Osteocyte (in vitro differentiated cells): ENCODE measurements at regions not wholly inside any gene's neighbourhood (a gene's known extent, or its start where the extent isn't known, plus 50 kb on each side); places are given as distances from the start of the nearest gene placed in this dataset.

Source experiments
- DNase-seq: peaks from one replicate; pipeline ENCODE4 v3.0.0; 2021; ENCODE audit warnings: mixed read lengths; ENCODE audit not compliant: unreplicated experiment; ENCODE audit errors: extremely low spot score
- H3K27ac Mint-ChIP-seq: one replicate; pipeline ENCODE4 v1.8.0; 2021; ENCODE audit warnings: mild to moderate bottlenecking, mixed read lengths; ENCODE audit not compliant: unreplicated experiment
- H3K27me3 Mint-ChIP-seq: one replicate; pipeline ENCODE4 v1.8.0; 2021; ENCODE audit warnings: mixed read lengths; ENCODE audit not compliant: unreplicated experiment
- H3K36me3 Mint-ChIP-seq: one replicate; pipeline ENCODE4 v1.8.0; 2021; ENCODE audit warnings: mixed read lengths; ENCODE audit not compliant: unreplicated experiment
- H3K4me1 Mint-ChIP-seq: one replicate; pipeline ENCODE4 v1.8.0; 2021; ENCODE audit warnings: mixed read lengths; ENCODE audit not compliant: unreplicated experiment
- H3K4me3 Mint-ChIP-seq: one replicate; pipeline ENCODE4 v1.8.0; 2021; ENCODE audit warnings: mild to moderate bottlenecking, moderate library complexity, mixed read lengths; ENCODE audit not compliant: unreplicated experiment
- H3K9me3 Mint-ChIP-seq: one replicate; pipeline ENCODE4 v1.8.0; 2021; ENCODE audit warnings: mixed read lengths; ENCODE audit not compliant: unreplicated experiment
- TF ChIP-seq, protein P1 (sequence below): fragments of 200-600 bp; sonication (generic); IDR thresholded peaks from 2 replicates; pipeline ENCODE4 v1.5.0; 2021; ENCODE audit warnings: antibody characterized with exemption, mild to moderate bottlenecking, moderate library complexity

- DNase-seq: no peak
- Mint-ChIP-seq H3K9me3 (peaks cover 9% of the 10 kb centered on the region), H3K4me3 (no peak overlapping the region), H3K27me3 (no peaks in the 10 kb centered on the region), H3K27ac (no peak overlapping the region), H3K36me3 (no peaks in the 10 kb centered on the region), H3K4me1 (no peaks in the 10 kb centered on the region)
- TF ChIP-seq, protein P1, sequence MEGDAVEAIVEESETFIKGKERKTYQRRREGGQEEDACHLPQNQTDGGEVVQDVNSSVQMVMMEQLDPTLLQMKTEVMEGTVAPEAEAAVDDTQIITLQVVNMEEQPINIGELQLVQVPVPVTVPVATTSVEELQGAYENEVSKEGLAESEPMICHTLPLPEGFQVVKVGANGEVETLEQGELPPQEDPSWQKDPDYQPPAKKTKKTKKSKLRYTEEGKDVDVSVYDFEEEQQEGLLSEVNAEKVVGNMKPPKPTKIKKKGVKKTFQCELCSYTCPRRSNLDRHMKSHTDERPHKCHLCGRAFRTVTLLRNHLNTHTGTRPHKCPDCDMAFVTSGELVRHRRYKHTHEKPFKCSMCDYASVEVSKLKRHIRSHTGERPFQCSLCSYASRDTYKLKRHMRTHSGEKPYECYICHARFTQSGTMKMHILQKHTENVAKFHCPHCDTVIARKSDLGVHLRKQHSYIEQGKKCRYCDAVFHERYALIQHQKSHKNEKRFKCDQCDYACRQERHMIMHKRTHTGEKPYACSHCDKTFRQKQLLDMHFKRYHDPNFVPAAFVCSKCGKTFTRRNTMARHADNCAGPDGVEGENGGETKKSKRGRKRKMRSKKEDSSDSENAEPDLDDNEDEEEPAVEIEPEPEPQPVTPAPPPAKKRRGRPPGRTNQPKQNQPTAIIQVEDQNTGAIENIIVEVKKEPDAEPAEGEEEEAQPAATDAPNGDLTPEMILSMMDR: no peak
These were observed 533.0 kb downstream of the TLE1 start for GRCh38 chr9:81156381-81156780.

DNA sequence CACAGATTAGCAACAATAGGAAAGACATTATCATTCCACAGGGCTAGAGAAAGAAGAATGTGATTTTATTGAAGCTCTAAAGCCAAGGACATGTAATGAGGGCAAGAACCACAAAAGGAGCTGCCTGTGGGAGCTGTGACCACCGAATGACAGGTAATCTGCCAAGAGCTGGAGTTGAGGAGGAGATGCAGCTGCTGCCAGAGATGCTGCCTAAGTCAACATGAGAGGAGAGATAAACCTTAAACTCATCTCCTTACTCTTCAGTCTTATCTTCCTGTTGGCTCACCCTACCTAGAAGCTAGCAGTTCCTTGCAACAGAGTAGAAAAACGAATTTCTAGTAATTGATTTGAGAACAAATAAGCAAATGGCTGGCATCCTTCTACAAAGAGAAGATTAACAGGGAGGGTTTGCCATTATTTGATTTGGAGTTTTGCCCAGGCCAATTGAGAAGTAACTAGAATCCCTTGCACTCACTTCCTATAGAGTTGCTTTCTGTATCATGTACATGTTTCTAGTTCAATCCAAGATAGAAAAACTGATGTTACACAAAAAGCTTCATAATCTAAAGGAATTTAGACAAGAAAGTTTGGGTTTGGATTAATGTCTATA, 539.2 kb downstream of the TLE1 start:
- peaks cover 17% of the 10 kb centered on the region for H3K9me3 Mint-ChIP-seq
- no peak overlapping the region for H3K4me3 Mint-ChIP-seq
- no peak for DNase-seq
- no peak overlapping the region for H3K27ac Mint-ChIP-seq
- H3K36me3 Mint-ChIP-seq: no peaks in the 10 kb centered on the region
- no peaks in the 10 kb centered on the region for H3K27me3 Mint-ChIP-seq
- peaks cover 16% of the 10 kb centered on the region for H3K4me1 Mint-ChIP-seq
- TF ChIP-seq, protein P1: no peak

DNA sequence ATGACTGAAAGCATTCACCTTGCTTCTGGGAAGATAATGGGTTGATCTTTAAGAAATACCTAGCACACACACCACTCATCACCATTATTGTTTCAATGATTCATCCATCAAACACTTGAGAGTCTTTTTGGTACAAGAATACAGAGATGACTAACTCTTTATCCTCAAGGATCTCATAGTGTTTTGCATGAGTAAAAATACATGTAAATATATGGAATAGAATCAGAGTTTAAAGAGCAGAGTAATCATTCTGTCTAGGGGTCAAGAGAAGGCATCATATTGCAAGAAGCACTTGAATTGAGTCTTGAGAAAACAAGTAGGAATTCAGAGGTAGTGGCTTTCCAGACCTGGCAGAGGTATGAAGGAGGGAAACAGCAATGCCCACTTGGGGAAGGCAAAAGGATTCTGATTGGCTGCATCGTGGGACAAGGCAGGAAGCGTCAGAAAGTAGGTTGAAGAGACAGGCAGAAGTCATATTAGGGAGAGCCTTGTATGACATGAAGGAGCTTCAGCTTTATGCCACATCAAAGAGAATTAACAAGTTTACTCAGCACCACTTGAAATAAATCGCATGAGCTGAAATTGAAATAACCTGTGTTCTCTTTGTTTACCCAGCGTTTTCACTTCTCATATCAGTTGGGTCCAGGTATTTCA, 542.5 kb downstream of the TLE1 start:
- Mint-ChIP-seq H3K4me3 (no peak overlapping the region), H3K36me3 (no peaks in the 10 kb centered on the region), H3K27me3 (no peaks in the 10 kb centered on the region), H3K9me3 (peaks cover 11% of the 10 kb centered on the region), H3K27ac (no peak overlapping the region), H3K4me1 (peaks cover 18% of the 10 kb centered on the region)
- TF ChIP-seq, protein P1: no peak
- DNase-seq: no peak

- no peak for DNase-seq
- H3K27me3 Mint-ChIP-seq: no peaks in the 10 kb centered on the region
- TF ChIP-seq, protein P1: no peak
- peaks cover 11% of the 10 kb centered on the region for H3K9me3 Mint-ChIP-seq
- H3K27ac Mint-ChIP-seq: no peak overlapping the region
- H3K4me1 Mint-ChIP-seq: peaks cover 18% of the 10 kb centered on the region
- H3K36me3 Mint-ChIP-seq: no peaks in the 10 kb centered on the region
- H3K4me3 Mint-ChIP-seq: no peak overlapping the region
These were observed 543.1 kb downstream of the TLE1 start for GRCh38 chr9:81146241-81146640.

DNA sequence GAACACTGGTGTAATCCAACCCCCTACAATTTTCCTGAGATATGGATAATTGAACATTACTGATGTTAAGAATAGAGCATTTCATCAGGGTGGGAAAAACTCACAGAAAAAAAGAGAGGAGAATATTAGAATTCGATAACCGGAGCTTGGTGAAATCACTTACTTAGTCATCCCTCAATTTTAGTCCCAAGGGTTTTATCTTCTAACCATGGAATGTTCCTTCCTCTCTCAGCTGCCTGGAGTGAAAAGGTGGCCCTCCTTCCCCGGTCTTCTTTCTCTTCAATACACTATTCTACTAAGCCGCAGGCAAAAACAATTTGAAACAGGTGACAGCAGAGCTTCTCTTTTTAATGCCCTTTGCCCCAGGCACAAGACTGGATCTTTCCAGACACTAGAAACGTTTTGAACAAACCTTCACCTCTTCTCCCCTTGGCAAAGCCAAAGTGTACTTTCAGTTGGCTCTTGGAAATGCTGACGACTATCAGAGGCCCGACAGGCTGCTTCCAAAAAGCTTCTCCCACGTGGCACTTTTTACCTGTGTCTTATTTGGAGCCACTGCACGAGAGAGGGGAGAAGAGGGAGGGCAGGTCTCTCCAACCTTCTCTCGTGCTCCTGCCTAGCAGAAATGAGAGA, 543.9 kb downstream of the TLE1 start:
- Mint-ChIP-seq H3K4me1 (peaks cover 18% of the 10 kb centered on the region), H3K27me3 (no peaks in the 10 kb centered on the region), H3K4me3 (no peak overlapping the region), H3K27ac (no peak overlapping the region), H3K36me3 (no peaks in the 10 kb centered on the region), H3K9me3 (peaks cover 11% of the 10 kb centered on the region)
- TF ChIP-seq, protein P1: no peak
- DNase-seq: no peak
